CD4-positive, alpha-beta memory T cell (primary cell): ENCODE measurements at regions not wholly inside any gene's neighbourhood (a gene's known extent, or its start where the extent isn't known, plus 50 kb on each side); places are given as distances from the start of the nearest gene placed in this dataset.

Experiments
- CTCF ChIA-PET: fragments of 350-600 bp; sonication (Branson Sonifier 250); formaldehyde crosslinking; loops from one replicate; lab custom pipeline; 2021; ENCODE audit warnings: inconsistent platforms; ENCODE audit not compliant: partially characterized antibody; lab: Charles Lee
- POLR2A ChIA-PET: fragments of 350-600 bp; sonication (Branson Sonifier 250); formaldehyde crosslinking; loops from one replicate; lab custom pipeline; 2021; ENCODE audit not compliant: partially characterized antibody; lab: Charles Lee
- DNase-seq, 5 donors: peaks; one replicate each; pipeline versions ENCODE4 v3.0.0 to v3.0.0-alpha.2; 2020 to 2022; ENCODE audit warnings: mixed read lengths in 1 of 5
- H3K27ac ChIP-seq: one replicate; pipeline ENCODE4 v1.7.0; 2013; ENCODE audit warnings: low read depth, low read length
- H3K27me3 ChIP-seq: 2 replicates; pipeline ENCODE4 v1.7.0; 2013; ENCODE audit warnings: mild to moderate bottlenecking, low read length, moderate library complexity; ENCODE audit not compliant: insufficient read depth
- H3K36me3 ChIP-seq: 2 replicates; pipeline ENCODE4 v1.7.0; 2013; ENCODE audit warnings: mild to moderate bottlenecking, low read length, moderate library complexity; ENCODE audit not compliant: insufficient read depth
- H3K4me1 ChIP-seq: 2 replicates; pipeline ENCODE4 v1.7.0; 2013; ENCODE audit warnings: mild to moderate bottlenecking, low read length, moderate library complexity; ENCODE audit not compliant: insufficient read depth
- H3K4me3 ChIP-seq, 2 donors: one replicate each; pipeline ENCODE4 v1.7.0; 2013; ENCODE audit warnings: low read length in 2 of 2, mild to moderate bottlenecking in 1 of 2
- H3K9me3 ChIP-seq, 2 donors: one replicate each; pipeline ENCODE4 v1.7.0; 2013; ENCODE audit warnings: low read length in 2 of 2, control low read depth in 1 of 2; ENCODE audit not compliant: control insufficient read depth in 1 of 2
- H3K27ac Mint-ChIP-seq, 7 donors: one replicate each; pipeline ENCODE4 v1.8.0; 2020 to 2021; ENCODE audit warnings: mixed read lengths in 7 of 7, mild to moderate bottlenecking in 6 of 7, inconsistent platforms in 3 of 7, moderate library complexity in 3 of 7
- H3K27me3 Mint-ChIP-seq, 2 donors: one replicate each; pipeline ENCODE4 v1.8.0; 2020 to 2021; ENCODE audit warnings: mixed read lengths in 2 of 2
- H3K36me3 Mint-ChIP-seq, 2 donors: one replicate each; pipeline ENCODE4 v1.8.0; 2020 to 2021; ENCODE audit warnings: mixed read lengths in 2 of 2, inconsistent platforms in 1 of 2, mild to moderate bottlenecking in 1 of 2
- H3K4me1 Mint-ChIP-seq, 4 donors: one replicate each; pipeline ENCODE4 v1.8.0; 2020 to 2021; ENCODE audit warnings: mixed read lengths in 4 of 4, mild to moderate bottlenecking in 1 of 4
- H3K4me3 Mint-ChIP-seq, 8 donors: one replicate each; pipeline ENCODE4 v1.8.0; 2020 to 2021; ENCODE audit warnings: mixed read lengths in 8 of 8, mild to moderate bottlenecking in 7 of 8, moderate library complexity in 6 of 8, inconsistent platforms in 3 of 8
- H3K9me3 Mint-ChIP-seq, 8 donors: one replicate each; pipeline ENCODE4 v1.8.0; 2020 to 2021; ENCODE audit warnings: mixed read lengths in 8 of 8, mild to moderate bottlenecking in 5 of 8, inconsistent platforms in 3 of 8, moderate library complexity in 1 of 8
- intact Hi-C: fragments of 100-400 bp; cut with micrococcal nuclease; formaldehyde crosslinking; loops from one replicate; pipeline ENCODE4 v1.15.1; 2023

DNA sequence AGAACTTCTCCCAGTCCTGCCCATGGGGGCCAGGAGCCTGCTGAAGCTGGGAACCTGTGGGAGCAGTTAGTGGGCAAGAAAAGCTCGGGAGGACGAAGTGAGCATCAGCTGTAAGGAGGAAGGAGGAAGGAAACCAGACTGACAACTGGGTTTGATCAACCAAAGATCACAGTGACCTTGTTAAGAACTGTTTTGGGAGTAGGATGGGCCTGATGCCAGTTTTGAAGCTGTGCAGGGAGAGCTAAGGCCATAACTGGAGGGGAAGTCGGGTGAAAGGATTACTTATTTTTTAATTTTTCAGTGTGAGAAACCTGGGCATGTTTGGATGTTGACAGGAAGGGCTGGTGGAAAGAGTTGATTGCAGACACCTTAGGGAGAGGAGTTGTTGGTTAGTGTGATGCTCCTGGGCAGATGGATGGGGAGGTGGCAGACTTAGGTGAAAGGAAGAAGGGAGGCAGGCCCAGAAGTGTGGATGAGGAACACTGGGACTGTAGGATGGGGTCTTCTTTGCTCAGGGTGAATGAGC lies 58.3 kb upstream of the KLF4 start:
- Histone ChIP-seq H3K27me3 (no peaks in the 10 kb centered on the region), H3K4me3 (no peak overlapping the region), H3K36me3 (no peaks in the 10 kb centered on the region), H3K9me3 (no peaks in the 10 kb centered on the region), H3K27ac (no peak overlapping the region), H3K4me1 (no peaks in the 10 kb centered on the region)
- Mint-ChIP-seq H3K27me3 (peaks cover 0 to 2% of the 10 kb centered on the region in 2 donors), H3K27ac (no peak overlapping the region), H3K4me3 (no peak overlapping the region), H3K36me3 (no peaks in the 10 kb centered on the region), H3K4me1 (no peaks in the 10 kb centered on the region), H3K9me3 (peaks cover 0 to 3% (median 0%) of the 10 kb centered on the region in 8 donors)
- intact Hi-C loops: no loop called here
- CTCF ChIA-PET: no interaction called here
- POLR2A ChIA-PET: no interaction called here
- no peak for DNase-seq

DNA sequence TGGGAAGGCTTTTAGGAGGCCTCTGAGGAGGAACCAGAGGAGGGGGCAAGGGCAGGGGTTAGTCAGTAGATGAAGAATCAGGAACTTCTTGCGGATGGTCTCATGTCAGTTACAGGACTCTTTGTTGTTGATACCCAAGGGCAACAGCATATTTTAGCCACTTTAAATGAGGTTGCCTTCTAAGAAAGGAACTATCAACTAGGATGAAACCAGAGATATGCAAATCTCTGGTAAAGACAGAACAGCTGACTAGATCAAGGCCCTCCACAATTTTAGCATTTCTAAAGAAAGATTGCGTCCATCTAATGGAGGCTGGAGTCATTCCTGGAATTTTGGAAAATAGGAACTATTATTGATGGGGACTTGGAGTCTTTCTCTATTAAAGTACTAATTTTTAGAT lies 57.7 kb upstream of the KLF4 start:
- H3K4me1 ChIP-seq: no peaks in the 10 kb centered on the region
- peaks cover 0 to 2% of the 10 kb centered on the region in 2 donors for H3K27me3 Mint-ChIP-seq
- peaks cover 0 to 2% (median 0%) of the 10 kb centered on the region in 8 donors for H3K9me3 Mint-ChIP-seq
- no peaks in the 10 kb centered on the region for H3K27me3 ChIP-seq
- no peak for DNase-seq
- no peak overlapping the region for H3K4me3 ChIP-seq
- H3K4me3 Mint-ChIP-seq: no peak overlapping the region
- H3K36me3 ChIP-seq: no peaks in the 10 kb centered on the region
- no peak overlapping the region for H3K27ac ChIP-seq
- H3K4me1 Mint-ChIP-seq: no peaks in the 10 kb centered on the region
- ChIA-PET POLR2A (no interaction called here), CTCF (no interaction called here)
- H3K27ac Mint-ChIP-seq: no peak overlapping the region
- no peaks in the 10 kb centered on the region for H3K36me3 Mint-ChIP-seq
- no peaks in the 10 kb centered on the region for H3K9me3 ChIP-seq
- intact Hi-C loops: no loop called here

DNA sequence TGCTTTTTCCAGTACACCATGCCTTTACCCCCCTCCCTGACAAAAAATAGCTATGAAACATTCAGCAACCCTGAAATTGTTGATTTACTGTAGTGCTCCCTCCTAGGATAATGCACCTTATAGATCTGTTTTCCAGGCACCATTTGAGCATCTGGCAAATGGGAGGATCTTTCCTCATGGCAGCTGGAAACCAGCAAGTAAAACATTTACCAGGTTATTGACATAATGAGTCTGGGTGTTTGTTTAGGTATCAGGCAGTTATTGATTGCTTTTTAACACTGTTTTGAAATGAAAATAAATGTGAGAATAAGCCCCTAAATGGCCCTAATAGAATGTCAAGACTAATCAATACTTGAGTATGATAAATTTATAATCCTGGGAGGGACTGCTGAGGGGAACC lies 57.3 kb upstream of the KLF4 start:
- Histone ChIP-seq H3K4me3 (no peak overlapping the region), H3K36me3 (no peaks in the 10 kb centered on the region), H3K27ac (no peak overlapping the region), H3K9me3 (no peaks in the 10 kb centered on the region), H3K4me1 (no peaks in the 10 kb centered on the region), H3K27me3 (no peaks in the 10 kb centered on the region)
- H3K4me3 Mint-ChIP-seq: no peak overlapping the region
- H3K27ac Mint-ChIP-seq: no peak overlapping the region
- peaks cover 0 to 2% of the 10 kb centered on the region in 2 donors for H3K27me3 Mint-ChIP-seq
- intact Hi-C loops: no loop called here
- DNase-seq: no peak
- no peaks in the 10 kb centered on the region for H3K4me1 Mint-ChIP-seq
- no peaks in the 10 kb centered on the region for H3K36me3 Mint-ChIP-seq
- CTCF ChIA-PET: no interaction called here
- POLR2A ChIA-PET: no interaction called here
- peaks cover 0 to 2% (median 0%) of the 10 kb centered on the region in 8 donors for H3K9me3 Mint-ChIP-seq

- intact Hi-C loops: no loop called here
- Histone ChIP-seq H3K4me3 (no peak overlapping the region), H3K4me1 (no peaks in the 10 kb centered on the region), H3K36me3 (no peaks in the 10 kb centered on the region), H3K27me3 (no peaks in the 10 kb centered on the region), H3K9me3 (no peaks in the 10 kb centered on the region), H3K27ac (no peak overlapping the region)
- Mint-ChIP-seq H3K27ac (no peak overlapping the region), H3K36me3 (no peaks in the 10 kb centered on the region), H3K4me3 (no peak overlapping the region), H3K27me3 (peaks cover 0 to 2% of the 10 kb centered on the region in 2 donors), H3K4me1 (no peaks in the 10 kb centered on the region), H3K9me3 (peaks cover 0 to 2% (median 0%) of the 10 kb centered on the region in 8 donors)
- CTCF ChIA-PET: no interaction called here
- no peak for DNase-seq
- POLR2A ChIA-PET: interaction anchor here (0.6 kb wide), 1 partner anchor 24 kb away, joined by 5 read pairs; no protein-coding TSS in a partner anchor
Measured at GRCh38 chr9:107545036-107545435, 55.5 kb upstream of the KLF4 start.

DNA sequence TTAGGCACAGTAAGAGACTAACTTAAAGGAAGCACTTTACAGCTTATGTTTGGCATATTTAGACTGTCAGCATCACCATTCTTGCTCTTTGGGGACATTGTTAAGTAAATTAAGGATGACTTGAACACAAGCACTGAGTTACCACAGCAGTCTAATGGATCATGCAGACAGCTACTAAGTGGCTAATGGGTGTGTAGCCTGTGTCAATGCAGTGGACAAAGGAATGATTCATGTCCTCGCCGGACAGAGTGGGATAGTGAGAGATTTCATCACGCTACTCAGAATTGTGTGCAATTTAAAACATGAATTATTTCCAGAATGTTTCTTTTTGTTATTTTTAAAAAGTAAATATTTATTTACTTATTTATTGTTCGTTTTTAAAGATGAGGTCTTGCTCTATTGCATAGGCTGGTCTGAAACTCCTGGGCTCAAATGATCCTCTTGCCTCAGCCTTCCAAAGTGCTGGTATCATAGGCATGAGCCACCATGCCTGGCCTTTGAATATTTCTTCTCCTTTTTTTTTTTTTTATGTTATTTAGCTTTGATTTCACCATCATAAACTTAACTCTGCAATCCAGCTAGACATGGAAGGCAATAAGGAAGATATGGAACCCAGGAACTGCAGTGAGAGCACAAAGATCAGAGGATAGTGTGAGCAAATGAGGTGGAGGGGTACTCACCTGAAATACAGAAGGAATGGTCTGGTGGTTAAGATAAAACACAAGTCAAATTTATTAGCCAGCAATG lies 53.0 kb upstream of the KLF4 start:
- Histone ChIP-seq H3K27me3 (no peaks in the 10 kb centered on the region), H3K4me1 (no peaks in the 10 kb centered on the region), H3K36me3 (no peaks in the 10 kb centered on the region), H3K9me3 (no peaks in the 10 kb centered on the region), H3K27ac (no peak overlapping the region), H3K4me3 (no peak overlapping the region)
- DNase-seq: no peak
- H3K27ac Mint-ChIP-seq: no peak overlapping the region
- H3K9me3 Mint-ChIP-seq: peaks cover 0 to 1% (median 0%) of the 10 kb centered on the region in 8 donors
- ChIA-PET POLR2A (no interaction called here), CTCF (no interaction called here)
- H3K4me3 Mint-ChIP-seq: no peak overlapping the region
- no peaks in the 10 kb centered on the region for H3K27me3 Mint-ChIP-seq
- intact Hi-C loops: no loop called here
- H3K36me3 Mint-ChIP-seq: no peaks in the 10 kb centered on the region
- H3K4me1 Mint-ChIP-seq: no peaks in the 10 kb centered on the region

DNA sequence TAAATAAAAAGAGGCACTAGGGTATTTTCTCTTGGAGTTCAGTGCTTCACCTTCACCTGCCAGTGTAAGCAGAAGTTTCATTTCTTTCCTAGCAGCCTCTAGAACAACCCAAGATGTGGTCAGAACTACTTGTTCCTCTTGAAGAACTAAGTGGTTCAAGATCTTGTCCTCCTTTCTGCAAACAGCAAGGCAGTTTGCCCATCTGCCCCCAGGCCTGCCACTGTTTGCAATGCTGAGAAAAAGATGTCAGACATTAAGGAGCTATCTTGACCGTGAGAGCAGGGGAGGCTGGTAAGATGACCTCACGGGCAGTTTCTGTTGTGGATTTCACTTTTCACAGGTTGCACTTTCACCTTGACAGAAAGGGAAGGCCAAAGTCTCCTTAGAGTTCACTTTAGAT lies 52.0 kb upstream of the KLF4 start:
- Mint-ChIP-seq H3K36me3 (no peaks in the 10 kb centered on the region), H3K9me3 (peaks cover 0 to 1% (median 0%) of the 10 kb centered on the region in 8 donors), H3K27me3 (no peaks in the 10 kb centered on the region), H3K27ac (no peak overlapping the region), H3K4me1 (no peaks in the 10 kb centered on the region), H3K4me3 (no peak overlapping the region)
- no peak for DNase-seq
- no peaks in the 10 kb centered on the region for H3K4me1 ChIP-seq
- H3K4me3 ChIP-seq: no peak overlapping the region
- no peaks in the 10 kb centered on the region for H3K9me3 ChIP-seq
- H3K27ac ChIP-seq: no peak overlapping the region
- POLR2A ChIA-PET: no interaction called here
- intact Hi-C loops: no loop called here
- H3K36me3 ChIP-seq: no peaks in the 10 kb centered on the region
- CTCF ChIA-PET: no interaction called here
- no peaks in the 10 kb centered on the region for H3K27me3 ChIP-seq

GRCh38 chr9:107540164-107540561 lies 50.6 kb upstream of the KLF4 start:
- H3K36me3 ChIP-seq: no peaks in the 10 kb centered on the region
- H3K4me3 Mint-ChIP-seq: no peak overlapping the region
- no peak overlapping the region for H3K27ac ChIP-seq
- intact Hi-C loops: no loop called here
- no peaks in the 10 kb centered on the region for H3K4me1 Mint-ChIP-seq
- no peaks in the 10 kb centered on the region for H3K4me1 ChIP-seq
- no peaks in the 10 kb centered on the region for H3K27me3 Mint-ChIP-seq
- no peaks in the 10 kb centered on the region for H3K27me3 ChIP-seq
- H3K27ac Mint-ChIP-seq: no peak overlapping the region
- ChIA-PET POLR2A (no interaction called here), CTCF (no interaction called here)
- H3K9me3 Mint-ChIP-seq: peaks cover 0 to 4% (median 0%) of the 10 kb centered on the region in 8 donors
- no peak for DNase-seq
- no peak overlapping the region for H3K4me3 ChIP-seq
- no peaks in the 10 kb centered on the region for H3K36me3 Mint-ChIP-seq
- H3K9me3 ChIP-seq: no peaks in the 10 kb centered on the region
